OCI-LY3 (cell line): ENCODE measurements at regions not wholly inside any gene's neighbourhood (a gene's known extent, or its start where the extent isn't known, plus 50 kb on each side); places are given as distances from the start of the nearest gene placed in this dataset.

ENCODE experiments used
- EZH2phosphoT487 ChIP-seq: fragments of 200-600 bp; shearing (Covaris generic); IDR thresholded peaks from 2 replicates; pipeline ENCODE4 v1.6.1; 2018; ENCODE audit warnings: antibody characterized with exemption, mixed run types, low read depth
- TF ChIP-seq, protein P1 (sequence below): fragments of 200-600, 300-600 bp; sonication (generic); IDR thresholded peaks from 2 replicates; pipeline ENCODE4 v1.5.1; 2014; ENCODE audit warnings: antibody characterized with exemption, low read length, low read depth

DNA sequence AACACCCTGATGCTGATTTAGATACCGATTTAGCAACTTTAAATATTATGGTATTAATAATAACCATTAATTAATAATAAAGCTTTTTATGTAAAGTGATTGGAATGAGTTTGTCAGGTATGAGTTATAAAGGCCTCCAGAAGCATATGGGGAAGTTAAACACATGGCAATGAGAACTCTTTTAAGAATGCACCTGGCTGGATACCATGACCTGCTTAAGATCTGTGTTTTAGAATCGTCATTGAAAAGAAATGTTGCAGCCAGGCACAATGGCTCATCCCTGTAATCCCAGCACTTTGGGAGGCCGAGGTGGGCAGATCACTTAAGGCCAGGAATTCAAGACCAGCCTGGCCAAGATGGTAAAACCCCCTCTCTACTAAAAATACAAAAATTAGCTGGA, 197.5 kb downstream of the SOX4 start:
- TF ChIP-seq, protein P1, sequence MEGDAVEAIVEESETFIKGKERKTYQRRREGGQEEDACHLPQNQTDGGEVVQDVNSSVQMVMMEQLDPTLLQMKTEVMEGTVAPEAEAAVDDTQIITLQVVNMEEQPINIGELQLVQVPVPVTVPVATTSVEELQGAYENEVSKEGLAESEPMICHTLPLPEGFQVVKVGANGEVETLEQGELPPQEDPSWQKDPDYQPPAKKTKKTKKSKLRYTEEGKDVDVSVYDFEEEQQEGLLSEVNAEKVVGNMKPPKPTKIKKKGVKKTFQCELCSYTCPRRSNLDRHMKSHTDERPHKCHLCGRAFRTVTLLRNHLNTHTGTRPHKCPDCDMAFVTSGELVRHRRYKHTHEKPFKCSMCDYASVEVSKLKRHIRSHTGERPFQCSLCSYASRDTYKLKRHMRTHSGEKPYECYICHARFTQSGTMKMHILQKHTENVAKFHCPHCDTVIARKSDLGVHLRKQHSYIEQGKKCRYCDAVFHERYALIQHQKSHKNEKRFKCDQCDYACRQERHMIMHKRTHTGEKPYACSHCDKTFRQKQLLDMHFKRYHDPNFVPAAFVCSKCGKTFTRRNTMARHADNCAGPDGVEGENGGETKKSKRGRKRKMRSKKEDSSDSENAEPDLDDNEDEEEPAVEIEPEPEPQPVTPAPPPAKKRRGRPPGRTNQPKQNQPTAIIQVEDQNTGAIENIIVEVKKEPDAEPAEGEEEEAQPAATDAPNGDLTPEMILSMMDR: no peak
- TF ChIP-seq EZH2phosphoT487: no peak
